GM10248 (cell line): ENCODE measurements at regions not wholly inside any gene's neighbourhood (a gene's known extent, or its start where the extent isn't known, plus 50 kb on each side); places are given as distances from the start of the nearest gene placed in this dataset.

Source experiments
- CTCF ChIA-PET: fragments of 300-600 bp; sonication (Branson Sonifier 250); formaldehyde crosslinking; extraction: SDS; loops from one replicate; lab custom pipeline; 2021; ENCODE audit warnings: antibody characterized with exemption; lab: Yijun Ruan, JAX
- POLR2A ChIA-PET: fragments of 350-650 bp; sonication (Branson Sonifier 250); formaldehyde crosslinking; extraction: SDS; loops from one replicate; lab custom pipeline; 2020; ENCODE audit warnings: antibody characterized with exemption; lab: Yijun Ruan, JAX
- DNase-seq: peaks from one replicate; pipeline ENCODE4 v3.0.0; 2012; ENCODE audit errors: extremely low spot score
- TF ChIP-seq, protein P1 (sequence below): IDR thresholded peaks from 2 replicates; pipeline ENCODE4 v1.5.1; 2012; ENCODE audit warnings: mild to moderate bottlenecking, low read depth; ENCODE audit errors: extremely low read depth, missing control alignments, control extremely low read depth

DNA sequence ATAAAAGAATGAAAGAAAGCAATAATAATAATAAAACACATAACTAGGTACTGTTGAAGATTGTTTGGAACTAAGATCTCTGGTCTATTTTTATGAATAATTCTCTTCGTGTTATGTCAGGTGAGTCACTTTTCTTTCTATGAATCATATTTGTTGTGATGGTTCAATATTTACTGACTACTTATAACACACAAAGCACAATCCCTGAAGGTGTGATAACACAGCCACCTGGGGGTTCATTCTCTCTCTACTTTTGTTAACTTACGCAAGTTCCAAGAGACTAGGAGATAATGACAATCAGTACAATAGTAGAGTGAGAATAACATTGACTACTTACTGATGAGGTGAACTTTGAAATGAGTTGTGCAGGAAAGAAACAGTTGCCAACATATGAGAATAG is 149.9 kb downstream of the IBTK start:
- no peak for DNase-seq
- TF ChIP-seq, protein P1, sequence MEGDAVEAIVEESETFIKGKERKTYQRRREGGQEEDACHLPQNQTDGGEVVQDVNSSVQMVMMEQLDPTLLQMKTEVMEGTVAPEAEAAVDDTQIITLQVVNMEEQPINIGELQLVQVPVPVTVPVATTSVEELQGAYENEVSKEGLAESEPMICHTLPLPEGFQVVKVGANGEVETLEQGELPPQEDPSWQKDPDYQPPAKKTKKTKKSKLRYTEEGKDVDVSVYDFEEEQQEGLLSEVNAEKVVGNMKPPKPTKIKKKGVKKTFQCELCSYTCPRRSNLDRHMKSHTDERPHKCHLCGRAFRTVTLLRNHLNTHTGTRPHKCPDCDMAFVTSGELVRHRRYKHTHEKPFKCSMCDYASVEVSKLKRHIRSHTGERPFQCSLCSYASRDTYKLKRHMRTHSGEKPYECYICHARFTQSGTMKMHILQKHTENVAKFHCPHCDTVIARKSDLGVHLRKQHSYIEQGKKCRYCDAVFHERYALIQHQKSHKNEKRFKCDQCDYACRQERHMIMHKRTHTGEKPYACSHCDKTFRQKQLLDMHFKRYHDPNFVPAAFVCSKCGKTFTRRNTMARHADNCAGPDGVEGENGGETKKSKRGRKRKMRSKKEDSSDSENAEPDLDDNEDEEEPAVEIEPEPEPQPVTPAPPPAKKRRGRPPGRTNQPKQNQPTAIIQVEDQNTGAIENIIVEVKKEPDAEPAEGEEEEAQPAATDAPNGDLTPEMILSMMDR = no peak
- ChIA-PET POLR2A (no interaction called here), CTCF (interaction anchor here (1.0 kb wide), 1 partner anchor 15 kb away, joined by 3 read pairs; no protein-coding TSS in a partner anchor)

DNA sequence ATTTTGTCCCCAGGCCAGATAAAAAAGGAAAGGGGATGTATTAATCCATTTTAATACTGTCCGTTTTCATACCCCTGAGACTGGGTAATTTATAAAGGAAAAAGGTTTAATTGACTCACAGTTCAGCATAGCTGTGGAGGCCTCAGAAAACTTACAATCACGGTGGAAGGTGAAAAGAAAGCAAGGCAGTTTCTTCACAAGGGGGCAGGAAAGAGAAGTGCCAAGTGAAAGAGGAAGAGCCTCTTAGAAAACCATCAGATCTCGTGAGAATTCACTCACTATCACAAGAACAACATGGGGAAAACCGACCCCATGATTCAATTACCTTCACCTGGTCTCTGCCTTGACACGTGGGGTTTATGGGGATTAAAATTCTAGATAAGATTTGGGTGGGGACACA is 152.5 kb downstream of the IBTK start:
- POLR2A ChIA-PET = no interaction called here
- DNase-seq = no peak
- TF ChIP-seq, protein P1 = no peak
- CTCF ChIA-PET = interaction anchor here (0.9 to 2.1 kb wide), 2 partner anchors 10 to 18 kb away, joined by 3 to 6 read pairs; no protein-coding TSS in a partner anchor

DNA sequence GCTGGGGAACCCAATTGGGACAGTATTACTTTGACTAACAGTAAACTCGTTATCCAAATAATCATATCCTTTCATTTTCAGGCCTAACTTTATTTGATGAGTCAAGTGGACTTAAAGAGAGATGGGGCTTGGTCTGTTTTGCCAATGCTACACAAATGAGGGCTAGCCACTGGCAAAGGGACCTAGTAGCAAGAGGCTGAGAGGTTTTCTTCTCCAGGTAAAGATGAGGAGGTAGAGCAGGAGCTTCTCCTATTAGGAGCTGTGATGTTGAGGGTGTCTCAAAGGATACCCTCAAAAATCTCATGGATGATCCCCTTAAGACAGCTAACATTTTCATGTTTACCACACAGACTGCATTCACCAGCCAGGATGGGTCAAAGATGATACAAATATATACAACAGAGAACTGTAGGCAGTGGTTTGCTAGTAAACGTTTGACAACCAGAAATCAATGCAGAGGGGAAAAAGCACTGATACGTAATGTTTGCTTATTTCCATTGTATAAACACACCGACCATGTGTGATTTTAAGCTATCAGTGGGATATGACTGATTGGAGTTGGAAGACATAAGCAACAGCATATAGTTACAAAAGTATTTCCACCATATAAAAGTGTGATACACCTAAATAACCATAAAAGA is 153.3 kb downstream of the IBTK start:
- no peak for DNase-seq
- ChIA-PET POLR2A (no interaction called here), CTCF (interaction anchor here (2.1 kb wide), 1 partner anchor 18 kb away, joined by 6 read pairs; no protein-coding TSS in a partner anchor)
- TF ChIP-seq, protein P1 = no peak

DNA sequence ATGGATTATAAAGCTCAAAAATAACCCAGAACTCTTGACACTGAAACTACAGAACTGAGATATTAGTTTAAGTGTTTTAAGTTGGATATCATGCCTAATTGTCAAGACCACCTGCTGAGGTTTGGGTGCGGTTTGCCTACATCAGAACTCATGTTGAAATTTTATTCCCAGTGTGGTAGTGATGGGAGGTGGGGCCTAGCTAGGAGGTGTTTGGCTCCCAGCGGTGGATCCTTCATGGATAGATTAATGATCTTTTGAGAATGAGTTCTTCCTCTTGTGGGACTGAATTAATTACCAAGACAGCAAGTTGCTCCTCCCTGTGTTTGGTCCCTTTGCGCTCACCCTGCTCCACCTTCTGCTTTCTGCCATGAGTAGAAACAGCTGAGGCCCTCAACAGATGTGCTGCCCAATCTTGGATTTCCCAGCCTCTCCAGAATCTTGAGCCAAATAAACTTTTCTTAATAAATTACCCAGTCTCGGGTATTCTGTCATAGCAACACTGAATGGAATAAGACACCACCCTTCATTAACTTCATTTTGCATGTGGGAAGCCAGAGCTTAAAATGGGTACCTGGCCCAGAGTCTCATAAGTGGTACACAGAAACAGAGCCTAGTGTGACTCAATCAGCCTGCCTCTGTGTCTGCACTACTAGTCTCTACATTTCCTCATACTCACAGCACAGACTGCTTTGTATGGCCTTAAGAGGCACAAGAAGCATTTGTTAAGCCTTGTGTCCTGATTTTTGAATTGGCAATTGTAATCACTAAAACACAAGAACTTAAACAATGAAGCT is 158.4 kb downstream of the IBTK start:
- TF ChIP-seq, protein P1 = no peak
- DNase-seq = no peak
- CTCF ChIA-PET = interaction anchor here (0.9 to 1.3 kb wide), 3 partner anchors 11 to 23 kb away, joined by 3 read pairs; no protein-coding TSS in a partner anchor
- POLR2A ChIA-PET = no interaction called here

DNA sequence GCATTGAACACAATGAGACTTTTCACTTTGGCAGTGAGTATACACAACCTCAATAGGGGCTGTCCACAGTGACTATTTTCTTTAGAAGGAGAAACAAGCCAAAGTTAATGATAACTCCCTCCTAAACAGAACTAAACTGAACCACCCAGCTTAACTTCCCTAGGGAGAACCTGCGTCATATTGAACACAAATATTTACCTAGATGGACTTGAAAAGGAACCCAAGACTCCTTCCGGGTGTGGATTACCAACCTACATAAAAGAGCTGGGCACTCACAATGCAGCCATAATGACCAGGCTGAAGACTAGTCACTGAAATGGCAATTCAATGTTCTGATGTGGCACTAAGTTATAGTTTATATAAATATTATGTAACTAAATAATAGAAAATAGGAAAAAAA is 160.6 kb downstream of the IBTK start:
- TF ChIP-seq, protein P1 = no peak
- no peak for DNase-seq
- POLR2A ChIA-PET = no interaction called here
- CTCF ChIA-PET = no interaction called here

GRCh38 chr6:82085701-82086100 is 161.8 kb downstream of the IBTK start:
- TF ChIP-seq, protein P1 = no peak
- CTCF ChIA-PET = interaction anchor here (0.7 to 0.9 kb wide), 2 partner anchors 23 to 33 kb away, joined by 3 read pairs; no protein-coding TSS in a partner anchor

More at GRCh38 chr6:82085701-82086100, 161.8 kb downstream of the IBTK start:
- no peak for DNase-seq
- POLR2A ChIA-PET = no interaction called here
